Upper lobe of left lung (tissue), 4 donors: ENCODE measurements at regions not wholly inside any gene's neighbourhood (a gene's known extent, or its start where the extent isn't known, plus 50 kb on each side); places are given as distances from the start of the nearest gene placed in this dataset.

Source experiments
- EP300 ChIP-seq, 4 donors: sonication (generic); formaldehyde crosslinking; IDR thresholded peaks; one replicate each; pipeline ENCODE4 v1.5.1; 2017; ENCODE audit warnings: antibody characterized with exemption in 4 of 4, control low read depth in 2 of 4
- POLR2A ChIP-seq, 4 donors: fragments of 450-650 bp; IDR thresholded peaks; one replicate each; pipeline ENCODE4 v1.5.1; 2016 to 2017; ENCODE audit warnings: antibody characterized with exemption in 4 of 4, mild to moderate bottlenecking in 2 of 4
- POLR2AphosphoS5 ChIP-seq, 2 donors: sonication (generic); formaldehyde crosslinking; IDR thresholded peaks; one replicate each; pipeline ENCODE4 v1.5.1; 2017; ENCODE audit warnings: antibody characterized with exemption in 2 of 2
- TF ChIP-seq, protein P1 (sequence below), 6 experiments: fragments of 450-650 bp in 4 of 6; fragments of 200-600 bp in 2 of 6; sonication (generic) in 2 of 6; IDR thresholded peaks; one replicate each; pipeline ENCODE4 v1.5.1; 2016 to 2019; ENCODE audit warnings: antibody characterized with exemption in 6 of 6

DNA sequence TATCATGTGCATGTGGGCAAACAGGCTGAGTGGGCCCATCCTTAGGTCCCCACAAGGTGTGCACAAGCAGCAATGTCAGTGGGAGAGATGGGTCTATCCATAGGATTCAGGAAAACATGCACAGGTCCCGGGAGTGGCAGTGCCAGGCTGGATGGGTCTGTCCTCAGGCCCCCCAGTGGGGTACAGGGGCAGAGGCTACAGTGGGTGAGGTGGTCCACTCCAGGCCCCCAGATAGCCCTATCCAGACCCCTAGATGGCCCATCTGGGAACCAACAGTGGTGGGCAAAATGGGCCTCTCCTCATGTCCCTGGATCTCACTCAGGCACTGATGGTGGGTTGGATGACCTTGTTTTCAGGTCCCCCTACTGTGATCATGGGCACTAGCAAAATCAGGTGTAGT, 277.8 kb upstream of the SYT1 start:
- TF ChIP-seq, protein P1, sequence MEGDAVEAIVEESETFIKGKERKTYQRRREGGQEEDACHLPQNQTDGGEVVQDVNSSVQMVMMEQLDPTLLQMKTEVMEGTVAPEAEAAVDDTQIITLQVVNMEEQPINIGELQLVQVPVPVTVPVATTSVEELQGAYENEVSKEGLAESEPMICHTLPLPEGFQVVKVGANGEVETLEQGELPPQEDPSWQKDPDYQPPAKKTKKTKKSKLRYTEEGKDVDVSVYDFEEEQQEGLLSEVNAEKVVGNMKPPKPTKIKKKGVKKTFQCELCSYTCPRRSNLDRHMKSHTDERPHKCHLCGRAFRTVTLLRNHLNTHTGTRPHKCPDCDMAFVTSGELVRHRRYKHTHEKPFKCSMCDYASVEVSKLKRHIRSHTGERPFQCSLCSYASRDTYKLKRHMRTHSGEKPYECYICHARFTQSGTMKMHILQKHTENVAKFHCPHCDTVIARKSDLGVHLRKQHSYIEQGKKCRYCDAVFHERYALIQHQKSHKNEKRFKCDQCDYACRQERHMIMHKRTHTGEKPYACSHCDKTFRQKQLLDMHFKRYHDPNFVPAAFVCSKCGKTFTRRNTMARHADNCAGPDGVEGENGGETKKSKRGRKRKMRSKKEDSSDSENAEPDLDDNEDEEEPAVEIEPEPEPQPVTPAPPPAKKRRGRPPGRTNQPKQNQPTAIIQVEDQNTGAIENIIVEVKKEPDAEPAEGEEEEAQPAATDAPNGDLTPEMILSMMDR (IDR thresholded peaks at IDR 0.05): no peak
- TF ChIP-seq POLR2A (IDR thresholded peaks at IDR 0.05) (no peak), POLR2AphosphoS5 (IDR thresholded peaks at IDR 0.05) (no peak), EP300 (IDR thresholded peaks at IDR 0.05) (no peak)
